Karpas-422 (cell line): ENCODE measurements at regions not wholly inside any gene's neighbourhood (a gene's known extent, or its start where the extent isn't known, plus 50 kb on each side); places are given as distances from the start of the nearest gene placed in this dataset.

ENCODE experiments used
- DNase-seq: peaks from one replicate; pipeline ENCODE4 v3.0.0-alpha.2; 2015
- H2AFZ ChIP-seq: fragments of 200-600 bp; sonication (generic); 2 replicates; pipeline ENCODE4 v1.6.1; 2014; ENCODE audit warnings: antibody characterized with exemption, low read length, mixed read lengths
- H3K27ac ChIP-seq: fragments of 200-600 bp; sonication (generic); 2 replicates; pipeline ENCODE4 v1.5.1; 2014; ENCODE audit warnings: mild to moderate bottlenecking, low read length, moderate library complexity
- H3K27me3 ChIP-seq: fragments of 200-600 bp; sonication (generic); 2 replicates; pipeline ENCODE4 v1.6.1; 2014; ENCODE audit warnings: low read length, mixed read lengths
- H3K36me3 ChIP-seq: fragments of 200-600 bp; sonication (generic); 2 replicates; pipeline ENCODE4 v1.6.1; 2014; ENCODE audit warnings: low read length, mixed read lengths; ENCODE audit not compliant: insufficient read depth
- H3K4me1 ChIP-seq: fragments of 200-600 bp; sonication (generic); 2 replicates; pipeline ENCODE4 v1.6.1; 2014; ENCODE audit warnings: mild to moderate bottlenecking, low read length, mixed read lengths
- H3K4me2 ChIP-seq: fragments of 200-600 bp; sonication (generic); 2 replicates; pipeline ENCODE4 v1.6.1; 2014; ENCODE audit warnings: low read length, low read depth, mild to moderate bottlenecking; ENCODE audit not compliant: poor library complexity, severe bottlenecking
- H3K4me3 ChIP-seq: fragments of 200-600 bp; sonication (generic); 2 replicates; pipeline ENCODE4 v1.5.1; 2014; ENCODE audit warnings: mild to moderate bottlenecking, antibody characterized with exemption, low read length, mixed read lengths
- H3K79me2 ChIP-seq: fragments of 200-600 bp; sonication (generic); 2 replicates; pipeline ENCODE4 v1.6.1; 2014; ENCODE audit warnings: mild to moderate bottlenecking, low read length, mixed read lengths
- H3K9ac ChIP-seq: fragments of 200-600 bp; sonication (generic); 2 replicates; pipeline ENCODE4 v1.6.0; 2014; ENCODE audit warnings: low read length
- H3K9me2 ChIP-seq: fragments of 200-600 bp; sonication (generic), shearing (Covaris generic); replicated peaks from 2 replicates; pipeline ENCODE4 v1.6.0; 2014; ENCODE audit warnings: mild to moderate bottlenecking, low read length, moderate library complexity; ENCODE audit not compliant: insufficient read depth
- H3K9me3 ChIP-seq: fragments of 300-700, 200-600 bp; sonication (generic); 2 replicates; pipeline ENCODE4 v1.6.1; 2014; ENCODE audit warnings: low read length, mixed read lengths
- H4K20me1 ChIP-seq: fragments of 200-600 bp; sonication (generic); 2 replicates; pipeline ENCODE4 v1.6.1; 2014; ENCODE audit warnings: mild to moderate bottlenecking, antibody characterized with exemption, low read length, low read depth; ENCODE audit not compliant: insufficient read depth

GRCh38 chr2:198268519-198268918 lies 464.1 kb downstream of the PLCL1 start:
- DNase-seq: no peak
- H3K9me3 ChIP-seq: no peaks in the 10 kb centered on the region
- no peaks in the 10 kb centered on the region for H3K36me3 ChIP-seq
- H3K4me1 ChIP-seq: no peaks in the 10 kb centered on the region
- no peak overlapping the region for H3K27ac ChIP-seq
- no peak overlapping the region for H2AFZ ChIP-seq
- no peaks in the 10 kb centered on the region for H3K9me2 ChIP-seq
- no peak overlapping the region for H3K4me2 ChIP-seq
- no peaks in the 10 kb centered on the region for H3K79me2 ChIP-seq
- H3K9ac ChIP-seq: no peak overlapping the region
- H3K4me3 ChIP-seq: no peak overlapping the region
- no peaks in the 10 kb centered on the region for H4K20me1 ChIP-seq
- peaks cover 3% of the 10 kb centered on the region; the same call in 1 of the 2 replicates for H3K27me3 ChIP-seq

DNA sequence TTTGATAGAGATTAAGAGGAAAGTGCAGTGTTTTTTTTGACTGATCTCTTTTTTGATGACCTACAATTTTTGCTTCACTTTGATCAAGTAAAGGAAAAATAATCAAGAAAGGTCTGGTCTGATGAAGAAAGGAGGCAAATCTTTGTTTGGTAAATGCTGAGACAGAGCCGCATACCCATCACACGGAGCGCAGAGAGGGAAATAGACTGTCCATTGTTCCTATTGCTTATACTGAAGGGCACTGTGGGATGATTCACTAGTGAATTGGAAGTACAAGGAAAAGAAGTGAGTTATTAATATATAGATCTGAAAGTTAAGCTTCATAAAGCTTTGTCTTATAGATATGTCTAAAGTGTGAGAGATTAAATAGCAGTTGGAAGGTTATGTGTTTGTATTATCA lies 455.1 kb downstream of the PLCL1 start:
- H3K4me2 ChIP-seq: no peak overlapping the region
- no peak overlapping the region for H3K27ac ChIP-seq
- H3K27me3 ChIP-seq: no peaks in the 10 kb centered on the region
- no peaks in the 10 kb centered on the region for H3K79me2 ChIP-seq
- no peaks in the 10 kb centered on the region for H3K9me3 ChIP-seq
- no peaks in the 10 kb centered on the region for H3K9me2 ChIP-seq
- H3K36me3 ChIP-seq: no peaks in the 10 kb centered on the region
- H3K4me3 ChIP-seq: no peak overlapping the region
- H2AFZ ChIP-seq: no peak overlapping the region
- no peaks in the 10 kb centered on the region for H4K20me1 ChIP-seq
- DNase-seq: no peak
- no peak overlapping the region for H3K9ac ChIP-seq
- no peaks in the 10 kb centered on the region for H3K4me1 ChIP-seq

GRCh38 chr2:198254536-198255090 lies 450.2 kb downstream of the PLCL1 start:
- Histone ChIP-seq H3K27ac (no peak overlapping the region), H3K79me2 (no peaks in the 10 kb centered on the region), H4K20me1 (no peaks in the 10 kb centered on the region), H3K4me2 (no peak overlapping the region), H3K36me3 (no peaks in the 10 kb centered on the region), H3K27me3 (no peaks in the 10 kb centered on the region), H3K4me3 (no peak overlapping the region), H3K9me2 (no peaks in the 10 kb centered on the region), H2AFZ (no peak overlapping the region), H3K9ac (no peak overlapping the region), H3K4me1 (no peaks in the 10 kb centered on the region), H3K9me3 (no peaks in the 10 kb centered on the region)
- DNase-seq: no peak

- no peak overlapping the region for H2AFZ ChIP-seq
- no peaks in the 10 kb centered on the region for H3K27me3 ChIP-seq
- no peaks in the 10 kb centered on the region for H3K4me1 ChIP-seq
- H4K20me1 ChIP-seq: no peaks in the 10 kb centered on the region
- H3K9ac ChIP-seq: no peak overlapping the region
- H3K4me2 ChIP-seq: no peak overlapping the region
- H3K9me3 ChIP-seq: no peaks in the 10 kb centered on the region
- no peak overlapping the region for H3K4me3 ChIP-seq
- no peak overlapping the region for H3K27ac ChIP-seq
- H3K79me2 ChIP-seq: no peaks in the 10 kb centered on the region
- H3K36me3 ChIP-seq: no peaks in the 10 kb centered on the region
- H3K9me2 ChIP-seq: no peaks in the 10 kb centered on the region
- no peak for DNase-seq
Measured at GRCh38 chr2:198253995-198254394, 449.6 kb downstream of the PLCL1 start.

- H3K4me1 ChIP-seq: no peaks in the 10 kb centered on the region
- H2AFZ ChIP-seq: no peak overlapping the region
- H3K79me2 ChIP-seq: no peaks in the 10 kb centered on the region
- no peak overlapping the region for H3K4me2 ChIP-seq
- H3K4me3 ChIP-seq: no peak overlapping the region
- H4K20me1 ChIP-seq: no peaks in the 10 kb centered on the region
- no peaks in the 10 kb centered on the region for H3K9me2 ChIP-seq
- DNase-seq: no peak
- H3K36me3 ChIP-seq: no peaks in the 10 kb centered on the region
- H3K9me3 ChIP-seq: no peaks in the 10 kb centered on the region
- no peaks in the 10 kb centered on the region for H3K27me3 ChIP-seq
- H3K9ac ChIP-seq: no peak overlapping the region
- H3K27ac ChIP-seq: no peak overlapping the region
Measured at GRCh38 chr2:198252472-198252871, 448.1 kb downstream of the PLCL1 start.

- no peak overlapping the region for H3K4me2 ChIP-seq
- no peak for DNase-seq
- no peaks in the 10 kb centered on the region for H3K79me2 ChIP-seq
- H3K27ac ChIP-seq: no peak overlapping the region
- no peaks in the 10 kb centered on the region for H3K4me1 ChIP-seq
- no peaks in the 10 kb centered on the region for H4K20me1 ChIP-seq
- H3K36me3 ChIP-seq: no peaks in the 10 kb centered on the region
- no peak overlapping the region for H2AFZ ChIP-seq
- H3K27me3 ChIP-seq: no peaks in the 10 kb centered on the region
- no peak overlapping the region for H3K9ac ChIP-seq
- H3K9me2 ChIP-seq: no peaks in the 10 kb centered on the region
- H3K9me3 ChIP-seq: no peaks in the 10 kb centered on the region
- H3K4me3 ChIP-seq: no peak overlapping the region
Measured at GRCh38 chr2:198242093-198242492, 437.7 kb downstream of the PLCL1 start.

GRCh38 chr2:198238429-198238828 lies 434.0 kb downstream of the PLCL1 start:
- no peaks in the 10 kb centered on the region for H3K27me3 ChIP-seq
- H3K27ac ChIP-seq: no peak overlapping the region
- no peak for DNase-seq
- H3K9me3 ChIP-seq: no peaks in the 10 kb centered on the region
- H3K4me3 ChIP-seq: no peak overlapping the region
- H3K4me2 ChIP-seq: no peak overlapping the region
- H4K20me1 ChIP-seq: no peaks in the 10 kb centered on the region
- H2AFZ ChIP-seq: no peak overlapping the region
- H3K36me3 ChIP-seq: no peaks in the 10 kb centered on the region
- H3K4me1 ChIP-seq: no peaks in the 10 kb centered on the region
- H3K9ac ChIP-seq: no peak overlapping the region
- H3K9me2 ChIP-seq: no peaks in the 10 kb centered on the region
- H3K79me2 ChIP-seq: no peaks in the 10 kb centered on the region

- no peaks in the 10 kb centered on the region for H4K20me1 ChIP-seq
- no peaks in the 10 kb centered on the region for H3K36me3 ChIP-seq
- no peak overlapping the region for H3K4me2 ChIP-seq
- H3K9me2 ChIP-seq: no peaks in the 10 kb centered on the region
- no peak overlapping the region for H3K27ac ChIP-seq
- no peak overlapping the region for H3K9ac ChIP-seq
- no peaks in the 10 kb centered on the region for H3K9me3 ChIP-seq
- no peak overlapping the region for H2AFZ ChIP-seq
- H3K27me3 ChIP-seq: no peaks in the 10 kb centered on the region
- no peaks in the 10 kb centered on the region for H3K79me2 ChIP-seq
- no peaks in the 10 kb centered on the region for H3K4me1 ChIP-seq
- no peak for DNase-seq
- H3K4me3 ChIP-seq: no peak overlapping the region
Measured at GRCh38 chr2:198236338-198236737, 431.9 kb downstream of the PLCL1 start.

- no peak for DNase-seq
- no peak overlapping the region for H3K27ac ChIP-seq
- H3K4me1 ChIP-seq: no peaks in the 10 kb centered on the region
- no peaks in the 10 kb centered on the region for H3K27me3 ChIP-seq
- H3K9ac ChIP-seq: no peak overlapping the region
- H3K36me3 ChIP-seq: no peaks in the 10 kb centered on the region
- no peaks in the 10 kb centered on the region for H3K9me2 ChIP-seq
- no peaks in the 10 kb centered on the region for H3K9me3 ChIP-seq
- H3K79me2 ChIP-seq: no peaks in the 10 kb centered on the region
- no peak overlapping the region for H3K4me2 ChIP-seq
- H4K20me1 ChIP-seq: no peaks in the 10 kb centered on the region
- H3K4me3 ChIP-seq: no peak overlapping the region
- no peak overlapping the region for H2AFZ ChIP-seq
Measured at GRCh38 chr2:198232281-198232680, 427.9 kb downstream of the PLCL1 start.
